Osteocyte (in vitro differentiated cells): ENCODE measurements at regions not wholly inside any gene's neighbourhood (a gene's known extent, or its start where the extent isn't known, plus 50 kb on each side); places are given as distances from the start of the nearest gene placed in this dataset.

ENCODE experiments used
- DNase-seq: peaks from one replicate; pipeline ENCODE4 v3.0.0; 2021; ENCODE audit warnings: mixed read lengths; ENCODE audit not compliant: unreplicated experiment; ENCODE audit errors: extremely low spot score
- H3K27ac Mint-ChIP-seq: one replicate; pipeline ENCODE4 v1.8.0; 2021; ENCODE audit warnings: mild to moderate bottlenecking, mixed read lengths; ENCODE audit not compliant: unreplicated experiment
- H3K27me3 Mint-ChIP-seq: one replicate; pipeline ENCODE4 v1.8.0; 2021; ENCODE audit warnings: mixed read lengths; ENCODE audit not compliant: unreplicated experiment
- H3K36me3 Mint-ChIP-seq: one replicate; pipeline ENCODE4 v1.8.0; 2021; ENCODE audit warnings: mixed read lengths; ENCODE audit not compliant: unreplicated experiment
- H3K4me1 Mint-ChIP-seq: one replicate; pipeline ENCODE4 v1.8.0; 2021; ENCODE audit warnings: mixed read lengths; ENCODE audit not compliant: unreplicated experiment
- H3K4me3 Mint-ChIP-seq: one replicate; pipeline ENCODE4 v1.8.0; 2021; ENCODE audit warnings: mild to moderate bottlenecking, moderate library complexity, mixed read lengths; ENCODE audit not compliant: unreplicated experiment
- H3K9me3 Mint-ChIP-seq: one replicate; pipeline ENCODE4 v1.8.0; 2021; ENCODE audit warnings: mixed read lengths; ENCODE audit not compliant: unreplicated experiment
- TF ChIP-seq, protein P1 (sequence below): fragments of 200-600 bp; sonication (generic); IDR thresholded peaks from 2 replicates; pipeline ENCODE4 v1.5.0; 2021; ENCODE audit warnings: antibody characterized with exemption, mild to moderate bottlenecking, moderate library complexity

DNA sequence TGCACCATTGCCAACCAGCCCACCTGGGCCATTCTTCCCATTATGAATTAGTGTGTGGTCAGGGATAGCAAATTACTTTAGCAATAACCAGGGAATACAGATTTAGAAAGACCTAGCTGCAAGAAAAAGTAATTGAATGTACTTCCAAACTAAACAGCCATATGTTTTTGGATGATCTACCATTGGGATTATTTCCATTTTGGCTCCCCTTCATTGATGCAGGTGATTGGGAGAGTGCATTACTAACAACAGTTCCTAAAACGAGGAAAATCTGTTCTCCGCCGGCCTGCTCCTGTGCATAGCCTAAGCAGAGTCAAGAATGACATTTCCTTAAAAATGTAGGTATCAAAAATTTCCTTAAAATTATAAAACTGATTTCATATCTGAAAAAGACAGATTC, 58.5 kb downstream of the MAIP1 start:
- H3K4me1 Mint-ChIP-seq, result no peaks in the 10 kb centered on the region
- no peak overlapping the region for H3K27ac Mint-ChIP-seq
- H3K9me3 Mint-ChIP-seq, result peaks cover 15% of the 10 kb centered on the region
- no peak for DNase-seq
- no peaks in the 10 kb centered on the region for H3K36me3 Mint-ChIP-seq
- no peaks in the 10 kb centered on the region for H3K27me3 Mint-ChIP-seq
- H3K4me3 Mint-ChIP-seq, result no peak overlapping the region
- TF ChIP-seq, protein P1, sequence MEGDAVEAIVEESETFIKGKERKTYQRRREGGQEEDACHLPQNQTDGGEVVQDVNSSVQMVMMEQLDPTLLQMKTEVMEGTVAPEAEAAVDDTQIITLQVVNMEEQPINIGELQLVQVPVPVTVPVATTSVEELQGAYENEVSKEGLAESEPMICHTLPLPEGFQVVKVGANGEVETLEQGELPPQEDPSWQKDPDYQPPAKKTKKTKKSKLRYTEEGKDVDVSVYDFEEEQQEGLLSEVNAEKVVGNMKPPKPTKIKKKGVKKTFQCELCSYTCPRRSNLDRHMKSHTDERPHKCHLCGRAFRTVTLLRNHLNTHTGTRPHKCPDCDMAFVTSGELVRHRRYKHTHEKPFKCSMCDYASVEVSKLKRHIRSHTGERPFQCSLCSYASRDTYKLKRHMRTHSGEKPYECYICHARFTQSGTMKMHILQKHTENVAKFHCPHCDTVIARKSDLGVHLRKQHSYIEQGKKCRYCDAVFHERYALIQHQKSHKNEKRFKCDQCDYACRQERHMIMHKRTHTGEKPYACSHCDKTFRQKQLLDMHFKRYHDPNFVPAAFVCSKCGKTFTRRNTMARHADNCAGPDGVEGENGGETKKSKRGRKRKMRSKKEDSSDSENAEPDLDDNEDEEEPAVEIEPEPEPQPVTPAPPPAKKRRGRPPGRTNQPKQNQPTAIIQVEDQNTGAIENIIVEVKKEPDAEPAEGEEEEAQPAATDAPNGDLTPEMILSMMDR, result no peak

DNA sequence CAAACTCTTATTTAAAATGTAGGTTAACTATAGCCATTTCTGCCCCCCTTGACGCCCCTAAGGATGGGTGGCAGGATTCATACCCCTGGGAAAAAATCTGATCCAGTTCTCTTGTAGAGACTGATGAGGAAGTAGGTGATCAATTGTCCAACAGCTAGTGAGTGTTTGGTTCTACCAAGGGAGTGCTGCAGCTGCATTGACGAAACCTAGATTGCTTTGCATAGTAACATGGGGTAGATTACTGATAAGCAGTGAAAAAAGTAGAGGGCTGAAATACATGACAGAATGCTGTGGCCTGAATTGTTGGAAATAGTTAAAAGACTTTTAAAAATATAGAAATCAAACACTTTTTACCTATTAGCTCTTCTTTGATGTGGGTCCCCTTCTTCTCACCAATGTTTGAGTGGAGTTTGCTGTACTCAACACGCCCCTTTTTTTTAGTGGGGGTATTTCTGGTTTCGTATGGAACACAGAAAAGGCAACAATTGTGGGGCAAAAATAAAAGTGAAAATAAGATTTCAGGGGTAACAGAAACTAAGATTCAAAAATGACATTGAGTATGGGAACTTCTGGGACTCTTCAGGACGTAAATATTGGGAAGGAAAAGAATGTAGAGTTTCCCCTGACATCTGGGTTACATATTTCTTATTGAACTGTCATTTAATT, 66.2 kb downstream of the MAIP1 start:
- peaks cover 8% of the 10 kb centered on the region for H3K9me3 Mint-ChIP-seq
- H3K27ac Mint-ChIP-seq, result no peak overlapping the region
- H3K4me3 Mint-ChIP-seq, result no peak overlapping the region
- no peaks in the 10 kb centered on the region for H3K36me3 Mint-ChIP-seq
- peaks cover 4% of the 10 kb centered on the region for H3K4me1 Mint-ChIP-seq
- no peak for DNase-seq
- no peaks in the 10 kb centered on the region for H3K27me3 Mint-ChIP-seq
- TF ChIP-seq, protein P1, result no peak

DNA sequence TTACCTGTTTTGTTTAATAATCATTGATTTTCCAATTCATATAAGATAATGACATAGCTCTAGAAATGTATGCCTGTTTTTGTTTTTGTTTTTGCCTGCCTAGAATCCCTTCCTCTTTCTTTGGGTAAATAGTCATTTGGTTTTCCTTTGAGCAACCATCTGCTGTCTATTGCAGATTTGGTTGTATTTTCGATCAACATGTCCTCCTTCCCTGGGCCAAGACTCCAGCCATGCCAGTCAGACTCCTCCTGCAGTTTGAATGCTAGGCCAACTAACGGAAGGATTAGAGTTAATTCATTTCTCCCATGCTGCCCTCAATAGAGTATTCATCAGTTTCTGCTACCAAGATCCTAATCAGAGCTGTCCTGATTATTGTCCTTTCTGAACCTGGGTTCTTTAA, 67.1 kb downstream of the MAIP1 start:
- Mint-ChIP-seq H3K27ac (no peak overlapping the region), H3K27me3 (no peaks in the 10 kb centered on the region), H3K4me1 (peaks cover 4% of the 10 kb centered on the region), H3K9me3 (peaks cover 8% of the 10 kb centered on the region), H3K4me3 (no peak overlapping the region), H3K36me3 (peaks cover 2% of the 10 kb centered on the region)
- TF ChIP-seq, protein P1, result no peak
- no peak for DNase-seq

DNA sequence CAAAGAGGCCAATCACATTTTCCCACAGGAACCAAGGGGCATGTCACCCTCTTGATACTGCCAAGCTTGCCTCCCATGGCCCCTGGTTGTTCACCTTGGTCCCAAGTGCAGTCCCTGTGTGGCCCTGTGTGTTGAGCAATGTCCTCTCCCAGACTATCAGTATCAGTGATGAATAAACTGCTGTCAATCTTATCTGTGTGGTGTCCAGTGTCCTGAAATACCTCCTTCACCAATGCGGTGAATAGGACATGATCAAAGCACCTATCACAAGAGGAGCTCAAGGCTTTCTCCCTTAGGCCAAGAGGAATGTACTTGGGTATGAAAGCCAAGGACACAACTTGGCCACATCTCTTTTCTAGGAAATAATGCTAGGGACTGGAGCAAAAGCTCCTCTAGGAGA, 68.2 kb downstream of the MAIP1 start:
- H3K27me3 Mint-ChIP-seq, result no peaks in the 10 kb centered on the region
- peaks cover 8% of the 10 kb centered on the region for H3K9me3 Mint-ChIP-seq
- no peak overlapping the region for H3K4me3 Mint-ChIP-seq

DNA sequence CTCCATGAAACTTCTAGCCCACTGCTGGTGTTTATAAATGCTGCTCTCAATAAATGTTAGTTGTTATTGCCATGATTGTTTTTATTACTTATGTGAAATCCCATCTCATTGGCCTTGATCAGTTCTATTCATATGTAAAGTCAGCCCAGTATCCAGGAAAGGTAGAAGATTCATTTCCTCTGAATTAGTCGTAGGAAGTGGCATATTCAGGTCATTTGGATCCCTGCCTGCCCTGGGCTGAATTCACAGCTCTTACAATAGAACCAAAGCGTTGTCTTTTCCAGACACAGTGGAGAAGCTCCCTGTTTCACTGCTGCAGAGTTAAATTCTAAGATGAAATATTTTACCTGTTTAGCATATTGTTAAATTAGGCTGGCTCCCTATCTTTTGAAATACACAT, 70.3 kb downstream of the MAIP1 start:
- DNase-seq, result no peak
- H3K4me3 Mint-ChIP-seq, result no peak overlapping the region

More for the DNA sequence above, 68.2 kb downstream of the MAIP1 start:
- Mint-ChIP-seq H3K36me3 (peaks cover 2% of the 10 kb centered on the region), H3K4me1 (peaks cover 4% of the 10 kb centered on the region), H3K27ac (no peak overlapping the region)
- TF ChIP-seq, protein P1, result no peak
- no peak for DNase-seq

More for the DNA sequence above, 70.3 kb downstream of the MAIP1 start:
- Mint-ChIP-seq H3K4me1 (peaks cover 4% of the 10 kb centered on the region), H3K27ac (no peak overlapping the region), H3K36me3 (peaks cover 2% of the 10 kb centered on the region), H3K27me3 (no peaks in the 10 kb centered on the region), H3K9me3 (no peaks in the 10 kb centered on the region)
- TF ChIP-seq, protein P1, result no peak
